ENCODE measurements at regions not wholly inside any gene's neighbourhood (a gene's known extent, or its start where the extent isn't known, plus 50 kb on each side); places are given as distances from the start of the nearest gene placed in this dataset.
"Not testable (repeated sequence)": the region's sequence is repeated elsewhere in the genome, so short reads cannot be mapped to it uniquely, and the experiment has no call there.

- H3K9me2 ChIP-seq (replicated peaks; ENCODE audit: low read depth, low read length): no peaks in the 10 kb centered on the region
- no peak overlapping the region for H3K4me2 ChIP-seq (ENCODE audit: low read depth, low read length, poor library complexity, severe bottlenecking)
These were observed 254.4 kb downstream of the HAPSTR1 start for GRCh38 chr16:9345880-9346279.

GRCh38 chr16:9348912-9349311 is 257.5 kb downstream of the HAPSTR1 start:
- H3K27me3 ChIP-seq (ENCODE audit: insufficient read depth, low read length, poor library complexity, severe bottlenecking): no peaks in the 10 kb centered on the region
- H3K4me3 ChIP-seq (ENCODE audit: low read length, poor library complexity, severe bottlenecking): no peak overlapping the region
- H3K36me3 ChIP-seq (ENCODE audit: insufficient read depth, low read length): no peaks in the 10 kb centered on the region
- H3K4me1 ChIP-seq (ENCODE audit: insufficient read depth, low read length, poor library complexity, severe bottlenecking): no peaks in the 10 kb centered on the region
- no peak overlapping the region for H3K4me2 ChIP-seq (ENCODE audit: low read depth, low read length, poor library complexity, severe bottlenecking)
- no peak for TF ChIP-seq CTCF (conservative IDR thresholded peaks at IDR 0.05; ENCODE audit: low read length)
- no peak for TF ChIP-seq EZH2phosphoT487 (IDR thresholded peaks at IDR 0.05; ENCODE audit: borderline replicate concordance)
- H3K9me2 ChIP-seq (replicated peaks; ENCODE audit: low read depth, low read length): no peaks in the 10 kb centered on the region
- no peak overlapping the region for H2AFZ ChIP-seq (ENCODE audit: low read length)
- H3K9ac ChIP-seq (ENCODE audit: low read depth, low read length, poor library complexity, severe bottlenecking): no peak overlapping the region
- no peaks in the 10 kb centered on the region for H4K20me1 ChIP-seq (ENCODE audit: insufficient read depth, low read length, poor library complexity, severe bottlenecking)
- no peaks in the 10 kb centered on the region for H3F3A ChIP-seq (ENCODE audit: low read depth)
- H3K9me3 ChIP-seq (ENCODE audit: insufficient read depth, low read depth, low read length): no peaks in the 10 kb centered on the region
- H3K79me2 ChIP-seq (ENCODE audit: insufficient read depth, low read length): no peaks in the 10 kb centered on the region

More at GRCh38 chr16:9345880-9346279, 254.4 kb downstream of the HAPSTR1 start:
- Histone ChIP-seq H3K27me3 (ENCODE audit: insufficient read depth, low read length, poor library complexity, severe bottlenecking) (no peaks in the 10 kb centered on the region), H3K4me1 (ENCODE audit: insufficient read depth, low read length, poor library complexity, severe bottlenecking) (no peaks in the 10 kb centered on the region), H4K20me1 (ENCODE audit: insufficient read depth, low read length, poor library complexity, severe bottlenecking) (no peaks in the 10 kb centered on the region), H3K4me3 (ENCODE audit: low read length, poor library complexity, severe bottlenecking) (no peak overlapping the region), H3K9me3 (ENCODE audit: insufficient read depth, low read depth, low read length) (no peaks in the 10 kb centered on the region), H3K9ac (ENCODE audit: low read depth, low read length, poor library complexity, severe bottlenecking) (no peak overlapping the region), H3K79me2 (ENCODE audit: insufficient read depth, low read length) (no peaks in the 10 kb centered on the region), H3F3A (ENCODE audit: low read depth) (no peaks in the 10 kb centered on the region), H3K36me3 (ENCODE audit: insufficient read depth, low read length) (no peaks in the 10 kb centered on the region), H2AFZ (ENCODE audit: low read length) (no peak overlapping the region)
- no peak for TF ChIP-seq CTCF (conservative IDR thresholded peaks at IDR 0.05; ENCODE audit: low read length)

GRCh38 chr16:9349373-9349960 is 258.0 kb downstream of the HAPSTR1 start:
- H3K27me3 ChIP-seq (ENCODE audit: insufficient read depth, low read length, poor library complexity, severe bottlenecking); H3K4me1 ChIP-seq (ENCODE audit: insufficient read depth, low read length, poor library complexity, severe bottlenecking); H4K20me1 ChIP-seq (ENCODE audit: insufficient read depth, low read length, poor library complexity, severe bottlenecking); H3K9me2 ChIP-seq (replicated peaks; ENCODE audit: low read depth, low read length); H3K79me2 ChIP-seq (ENCODE audit: insufficient read depth, low read length); H3K36me3 ChIP-seq (ENCODE audit: insufficient read depth, low read length); H3K4me3 ChIP-seq (ENCODE audit: low read length, poor library complexity, severe bottlenecking); H2AFZ ChIP-seq (ENCODE audit: low read length); H3K4me2 ChIP-seq (ENCODE audit: low read depth, low read length, poor library complexity, severe bottlenecking); H3F3A ChIP-seq (ENCODE audit: low read depth); H3K9me3 ChIP-seq (ENCODE audit: insufficient read depth, low read depth, low read length); H3K9ac ChIP-seq (ENCODE audit: low read depth, low read length, poor library complexity, severe bottlenecking): not testable (repeated sequence)

- H3K9ac ChIP-seq (ENCODE audit: low read depth, low read length, poor library complexity, severe bottlenecking); H3K9me2 ChIP-seq (replicated peaks; ENCODE audit: low read depth, low read length); H4K20me1 ChIP-seq (ENCODE audit: insufficient read depth, low read length, poor library complexity, severe bottlenecking); H3K9me3 ChIP-seq (ENCODE audit: insufficient read depth, low read depth, low read length); H3K36me3 ChIP-seq (ENCODE audit: insufficient read depth, low read length); H3K4me1 ChIP-seq (ENCODE audit: insufficient read depth, low read length, poor library complexity, severe bottlenecking); H3F3A ChIP-seq (ENCODE audit: low read depth); H3K4me2 ChIP-seq (ENCODE audit: low read depth, low read length, poor library complexity, severe bottlenecking); H3K79me2 ChIP-seq (ENCODE audit: insufficient read depth, low read length); H3K27me3 ChIP-seq (ENCODE audit: insufficient read depth, low read length, poor library complexity, severe bottlenecking); H3K4me3 ChIP-seq (ENCODE audit: low read length, poor library complexity, severe bottlenecking); H2AFZ ChIP-seq (ENCODE audit: low read length): not testable (repeated sequence)
These were observed 258.8 kb downstream of the HAPSTR1 start for GRCh38 chr16:9350119-9350799.
